Heart left ventricle (tissue), 16 donors: ENCODE measurements at regions not wholly inside any gene's neighbourhood (a gene's known extent, or its start where the extent isn't known, plus 50 kb on each side); places are given as distances from the start of the nearest gene placed in this dataset.

Experiments
- ATAC-seq, 4 donors: fragments of 200-7000 bp; cut with Tn5 transposase; one replicate each; pipeline ENCODE4 v1.9.1; 2020 to 2022; ENCODE audit warnings: moderate library complexity in 4 of 4, mild to moderate bottlenecking in 3 of 4, moderate number of reproducible peaks in 1 of 4
- DNase-seq, 5 donors: peaks; one replicate each; pipeline ENCODE4 v3.0.0-alpha.2; 2020
- H3K27ac ChIP-seq, 12 donors: fragments of 200-600 bp; sonication (generic) in 4 of 12; one replicate each; pipeline versions ENCODE4 v1.5.0 to v1.8.0; 2016 to 2022; ENCODE audit warnings: mild to moderate bottlenecking in 2 of 12
- H3K27me3 ChIP-seq, 9 donors: fragments of 200-600 bp; sonication (generic) in 2 of 9; one replicate each; pipeline versions ENCODE4 v1.5.1 to v1.8.0; 2016 to 2022; ENCODE audit warnings: mild to moderate bottlenecking in 3 of 9
- H3K36me3 ChIP-seq, 9 donors: fragments of 200-600 bp; sonication (generic) in 2 of 9; one replicate each; pipeline versions ENCODE4 v1.5.0 to v1.8.0; 2018 to 2022; ENCODE audit warnings: mild to moderate bottlenecking in 2 of 9
- H3K4me1 ChIP-seq, 12 donors: fragments of 200-600 bp; sonication (generic) in 4 of 12; one replicate each; pipeline versions ENCODE4 v1.5.0 to v1.8.0; 2016 to 2022; ENCODE audit warnings: mild to moderate bottlenecking in 3 of 12
- H3K4me3 ChIP-seq, 12 donors: fragments of 200-600 bp; sonication (generic) in 4 of 12; one replicate each; pipeline versions ENCODE4 v1.5.0 to v1.8.0; 2017 to 2022; ENCODE audit warnings: mild to moderate bottlenecking in 9 of 12, moderate library complexity in 4 of 12
- H3K9me3 ChIP-seq, 12 donors: fragments of 200-600 bp; sonication (generic) in 4 of 12; one replicate each; pipeline versions ENCODE4 v1.5.0 to v1.8.0; 2016 to 2022; ENCODE audit warnings: mild to moderate bottlenecking in 1 of 12
- POLR2A ChIP-seq, 2 donors: fragments of 450-650 bp; IDR thresholded peaks; one replicate each; pipeline ENCODE4 v1.6.1; 2017; ENCODE audit warnings: antibody characterized with exemption in 2 of 2, mild to moderate bottlenecking in 2 of 2, moderate library complexity in 2 of 2
- WGBS, 4 donors: extraction: QIAGEN DNeasy Blood & Tissue Kit in 2 of 4; methylation state at CpG; one replicate each; pipeline versions ENCODE4 v1.1.5 to v1.1.7; 2013 to 2018; 5-methylcytosine and 5-hydroxymethylcytosine counted together
- intact Hi-C, 10 donors: fragments of 100-400 bp; cut with DNase I; formaldehyde crosslinking; loops; one replicate each; pipeline versions ENCODE4 v1.11.1 to v1.14.2; 2022
- TF ChIP-seq, protein P1 (sequence below), 12 donors: fragments of 200-600 bp; sonication (generic) in 4 of 12; IDR thresholded peaks; one replicate each; pipeline versions ENCODE4 v1.5.0 to v1.8.0; 2018 to 2022; ENCODE audit warnings: antibody characterized with exemption in 12 of 12, mild to moderate bottlenecking in 5 of 12
- donor health status: ischemic (EF 13 %, LVEDD 7.1; RV severe dilation, severe dysfunction).
- donor health status: healthy with polysubstance abuse.
- donor health status: DM: no; HTN: yes; CAD: no.
- donor health status: DM: no; HTN: no; CAD: no.
- donor health status: ischemic (EF 25% LVEDD 6.9; RV normal size, moderate dysfunction).
- donor health status: ischemic (EF 25% LVEDD 5.7; RV mildly dilated, moderate dysfunction).
- donor health status: healthy.
- donor health status: DM: yes; HTN: yes; CAD: no.
- donor health status: ischemic (EF 35%, LVEDD 5.7; RV mildly dilated, moderate dysfunction).
- donor health status: nonischemic (EF 11% LVEDD 7.7; RV severe dilation, severe dysfunction).
- donor health status: DM: yes; HTN: yes; CAD: no.
- donor health status: PGD.
- donor health status: ischemic (EF 29% LVEDD 5.4; RV normal size, mild dysfunction).
- donor health status: nonischemic (EF 23%, LVEDD 6.1; RV moderate dilation, normal function).

DNA sequence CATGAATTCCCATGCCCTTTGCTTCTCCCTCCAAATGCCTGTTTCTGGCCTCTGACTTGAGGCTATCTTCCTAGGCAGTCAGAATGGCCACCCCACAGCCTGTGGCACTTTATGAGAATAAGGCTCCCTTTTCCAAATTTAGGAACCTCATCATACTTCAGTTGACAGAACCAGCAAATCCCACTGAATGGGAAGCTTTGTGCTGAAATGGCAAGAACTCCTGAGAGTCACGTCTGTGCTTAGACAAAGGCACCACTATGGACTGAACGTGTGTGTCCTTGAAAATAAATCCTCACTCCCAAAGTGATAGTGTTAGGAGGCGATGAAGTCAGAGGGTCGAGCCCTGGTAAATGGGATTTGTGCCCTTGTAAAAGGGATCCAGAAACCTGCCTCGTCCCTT is 559.9 kb upstream of the SOX11 start:
- intact Hi-C loops = no loop called here
- Histone ChIP-seq H3K4me1 (no peaks in the 10 kb centered on the region), H3K27me3 (no peaks in the 10 kb centered on the region), H3K36me3 (no peaks in the 10 kb centered on the region), H3K4me3 (no peak overlapping the region), H3K27ac (no peak overlapping the region), H3K9me3 (no peaks in the 10 kb centered on the region)
- TF ChIP-seq POLR2A (IDR thresholded peaks at IDR 0.05) = no peak
- ATAC-seq (no peak), DNase-seq (no peak)
- 80 to 85% (median 82%) methylated on average over 5 of the region's 5 CpGs for WGBS, 4 donors

DNA sequence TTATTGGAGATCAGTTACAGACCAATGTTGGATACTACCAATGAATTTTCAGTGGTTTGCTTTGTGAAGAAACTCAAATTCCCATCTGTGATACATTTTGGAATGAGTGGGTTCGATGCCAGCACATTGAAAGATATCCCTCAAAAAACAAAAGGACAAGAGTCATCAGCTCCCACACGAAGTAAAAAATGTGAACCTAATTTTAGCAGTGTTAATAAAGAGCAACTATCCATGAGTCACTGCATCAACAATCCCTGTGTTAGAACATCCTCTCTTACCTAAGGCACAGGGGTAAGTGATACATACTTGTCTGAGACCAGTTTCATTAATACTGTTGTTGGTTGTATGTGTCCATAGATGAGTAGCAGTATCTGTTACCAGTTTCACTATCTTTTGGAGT is 551.8 kb upstream of the SOX11 start:
- Histone ChIP-seq H3K4me1 (no peaks in the 10 kb centered on the region), H3K36me3 (no peaks in the 10 kb centered on the region), H3K27me3 (no peaks in the 10 kb centered on the region), H3K27ac (no peak overlapping the region), H3K4me3 (no peak overlapping the region), H3K9me3 (peaks cover 0 to 2% (median 0%) of the 10 kb centered on the region in 12 donors)
- no peak for DNase-seq
- no peak for TF ChIP-seq POLR2A (IDR thresholded peaks at IDR 0.05)
- TF ChIP-seq, protein P1, sequence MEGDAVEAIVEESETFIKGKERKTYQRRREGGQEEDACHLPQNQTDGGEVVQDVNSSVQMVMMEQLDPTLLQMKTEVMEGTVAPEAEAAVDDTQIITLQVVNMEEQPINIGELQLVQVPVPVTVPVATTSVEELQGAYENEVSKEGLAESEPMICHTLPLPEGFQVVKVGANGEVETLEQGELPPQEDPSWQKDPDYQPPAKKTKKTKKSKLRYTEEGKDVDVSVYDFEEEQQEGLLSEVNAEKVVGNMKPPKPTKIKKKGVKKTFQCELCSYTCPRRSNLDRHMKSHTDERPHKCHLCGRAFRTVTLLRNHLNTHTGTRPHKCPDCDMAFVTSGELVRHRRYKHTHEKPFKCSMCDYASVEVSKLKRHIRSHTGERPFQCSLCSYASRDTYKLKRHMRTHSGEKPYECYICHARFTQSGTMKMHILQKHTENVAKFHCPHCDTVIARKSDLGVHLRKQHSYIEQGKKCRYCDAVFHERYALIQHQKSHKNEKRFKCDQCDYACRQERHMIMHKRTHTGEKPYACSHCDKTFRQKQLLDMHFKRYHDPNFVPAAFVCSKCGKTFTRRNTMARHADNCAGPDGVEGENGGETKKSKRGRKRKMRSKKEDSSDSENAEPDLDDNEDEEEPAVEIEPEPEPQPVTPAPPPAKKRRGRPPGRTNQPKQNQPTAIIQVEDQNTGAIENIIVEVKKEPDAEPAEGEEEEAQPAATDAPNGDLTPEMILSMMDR (IDR thresholded peaks at IDR 0.05) = no peak
- ATAC-seq = no peak
- intact Hi-C loops = no loop called here
- 40 to 46% (median 42%) methylated on average over 2 of the region's 2 CpGs for WGBS, 4 donors

DNA sequence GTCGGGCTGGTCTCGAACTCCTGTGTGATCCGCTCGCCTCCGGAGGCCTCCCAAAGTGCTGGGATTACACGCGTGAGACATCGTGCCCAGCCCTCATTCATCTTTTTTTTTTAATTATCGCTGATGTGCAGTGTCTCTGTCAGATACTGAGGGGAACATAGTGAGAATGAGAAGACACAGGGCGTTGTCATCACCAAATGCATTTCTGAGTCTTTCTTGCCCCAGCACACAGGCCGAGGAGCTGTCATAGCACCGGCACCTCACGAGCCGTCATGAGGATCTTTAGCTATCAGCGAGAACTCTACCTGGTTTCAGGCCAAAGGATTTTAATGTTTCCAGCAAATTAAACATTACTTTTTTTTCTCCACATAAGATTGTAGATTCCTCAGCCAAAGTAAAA is 548.0 kb upstream of the SOX11 start:
- ATAC-seq (peak in 2 of 4 donors; percentile 27 to 74), DNase-seq (no peak)
- Histone ChIP-seq H3K4me3 (no peak overlapping the region), H3K27ac (no peak overlapping the region), H3K27me3 (no peaks in the 10 kb centered on the region), H3K9me3 (peaks cover 0 to 11% (median 2%) of the 10 kb centered on the region in 12 donors), H3K36me3 (no peaks in the 10 kb centered on the region), H3K4me1 (no peaks in the 10 kb centered on the region)
- no peak for TF ChIP-seq POLR2A (IDR thresholded peaks at IDR 0.05)
- TF ChIP-seq, protein P1 (IDR thresholded peaks at IDR 0.05) = no peak
- intact Hi-C loops = no loop called here
- 53 to 59% (median 57%) methylated on average over 15 of the region's 15 CpGs for WGBS, 4 donors

GRCh38 chr2:5145053-5145452 is 547.1 kb upstream of the SOX11 start:
- no peak overlapping the region for H3K4me3 ChIP-seq
- 48 to 58% (median 54%) methylated on average over 8 of the region's 8 CpGs for WGBS, 4 donors
- intact Hi-C loops = no loop called here
- H3K27me3 ChIP-seq = no peaks in the 10 kb centered on the region
- H3K27ac ChIP-seq = no peak overlapping the region
- no peaks in the 10 kb centered on the region for H3K4me1 ChIP-seq
- H3K9me3 ChIP-seq = peaks cover 0 to 19% (median 3%) of the 10 kb centered on the region in 12 donors
- no peak for TF ChIP-seq POLR2A (IDR thresholded peaks at IDR 0.05)
- TF ChIP-seq, protein P1 (IDR thresholded peaks at IDR 0.05) = no peak
- ATAC-seq = peak in 2 of 4 donors; percentile 18 to 67
- DNase-seq = no peak
- no peaks in the 10 kb centered on the region for H3K36me3 ChIP-seq

- DNase-seq (no peak), ATAC-seq (no peak)
- no peak overlapping the region for H3K4me3 ChIP-seq
- 94 to 97% (median 96%) methylated on average over 4 of the region's 4 CpGs for WGBS, 4 donors
- TF ChIP-seq POLR2A (IDR thresholded peaks at IDR 0.05) = no peak
- TF ChIP-seq, protein P1 (IDR thresholded peaks at IDR 0.05) = no peak
- H3K36me3 ChIP-seq = no peaks in the 10 kb centered on the region
- H3K27me3 ChIP-seq = no peaks in the 10 kb centered on the region
- no peaks in the 10 kb centered on the region for H3K4me1 ChIP-seq
- no peak overlapping the region for H3K27ac ChIP-seq
- peaks cover 0 to 21% (median 3%) of the 10 kb centered on the region in 12 donors for H3K9me3 ChIP-seq
- intact Hi-C loops = no loop called here
These were observed 546.4 kb upstream of the SOX11 start for GRCh38 chr2:5145801-5146200.
